Activated T-helper 1 cell treated with anti-CD3 and anti-CD28 coated beads, Interleukin-12 subunit alpha, Interleukin-12 subunit beta, Interleukin-2, Interleukin-4 antibody, amounts not matched to agents 30 ng/mL and 10 ng/mL and 1 ng/mL, durations not matched to agents 14 hours and 24 hours and 36 hours (primary cell): ENCODE measurements at regions not wholly inside any gene's neighbourhood (a gene's known extent, or its start where the extent isn't known, plus 50 kb on each side); places are given as distances from the start of the nearest gene placed in this dataset.
"Not testable (repeated sequence)": the region's sequence is repeated elsewhere in the genome, so short reads cannot be mapped to it uniquely, and the experiment has no call there.

ENCODE experiments used
- DNase-seq: peaks from one replicate; pipeline ENCODE4 v3.0.0; 2021; ENCODE audit warnings: low spot score
- H3K27ac Mint-ChIP-seq: one replicate; pipeline ENCODE4 v1.8.0; 2021; ENCODE audit warnings: mild to moderate bottlenecking, mixed read lengths
- H3K27me3 Mint-ChIP-seq: one replicate; pipeline ENCODE4 v1.8.0; 2022; ENCODE audit warnings: mild to moderate bottlenecking, moderate library complexity, mixed read lengths; ENCODE audit not compliant: insufficient read depth
- H3K36me3 Mint-ChIP-seq: one replicate; pipeline ENCODE4 v1.8.0; 2021; ENCODE audit warnings: low read depth, mixed read lengths
- H3K4me1 Mint-ChIP-seq: one replicate; pipeline ENCODE4 v1.8.0; 2021; ENCODE audit warnings: low read depth, mixed read lengths
- H3K4me3 Mint-ChIP-seq: one replicate; pipeline ENCODE4 v1.8.0; 2021; ENCODE audit warnings: mild to moderate bottlenecking, moderate library complexity, mixed read lengths
- H3K9me3 Mint-ChIP-seq: one replicate; pipeline ENCODE4 v1.8.0; 2021; ENCODE audit warnings: mixed read lengths
- intact Hi-C: fragments of 100-400 bp; cut with micrococcal nuclease; formaldehyde crosslinking; loops from one replicate; pipeline ENCODE4 v1.15.1; 2024

DNA sequence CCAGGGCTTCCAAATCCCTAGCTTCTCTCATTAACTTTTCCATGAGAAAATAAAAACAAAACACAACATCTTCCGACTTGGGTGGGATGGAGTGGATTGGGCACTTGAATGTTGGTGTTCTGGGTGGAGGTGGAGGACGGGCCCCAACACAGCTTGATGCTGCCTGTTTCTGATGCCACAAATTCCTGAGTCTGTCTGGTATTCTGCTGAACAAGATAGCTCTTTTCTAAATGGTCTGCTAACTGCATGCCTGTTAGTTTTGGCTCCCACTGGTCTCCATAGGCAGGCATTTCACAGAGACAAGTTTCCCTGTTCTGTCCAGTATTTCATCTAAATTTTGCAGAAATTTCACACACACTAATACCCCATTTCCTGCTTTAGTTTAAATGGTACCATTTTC is 160.9 kb upstream of the FZD8 start:
- H3K4me1 Mint-ChIP-seq: no peaks in the 10 kb centered on the region
- H3K9me3 Mint-ChIP-seq: no peaks in the 10 kb centered on the region
- no peak overlapping the region for H3K27ac Mint-ChIP-seq
- DNase-seq: no peak
- no peaks in the 10 kb centered on the region for H3K27me3 Mint-ChIP-seq
- no peak overlapping the region for H3K4me3 Mint-ChIP-seq
- intact Hi-C loops: no loop called here
- no peaks in the 10 kb centered on the region for H3K36me3 Mint-ChIP-seq

DNA sequence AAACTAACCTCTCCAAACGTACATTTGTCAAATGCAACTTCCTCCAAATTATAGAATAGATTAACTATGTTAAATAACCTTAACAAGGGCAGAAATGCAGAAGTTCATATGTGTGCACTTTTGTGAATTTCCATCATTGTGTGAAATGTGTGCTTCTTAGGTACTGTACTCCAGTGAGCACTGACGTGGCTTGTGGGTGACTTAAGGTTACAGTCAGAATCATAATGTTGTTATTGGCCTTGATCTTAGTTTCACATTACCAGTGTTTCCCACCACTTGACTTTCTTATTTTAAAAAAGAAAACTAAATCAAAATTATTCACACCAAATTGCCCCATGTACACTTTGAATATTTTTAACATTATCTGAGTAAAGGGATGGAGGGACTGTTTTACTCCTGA is 155.1 kb upstream of the FZD8 start:
- Mint-ChIP-seq H3K27me3 (no peaks in the 10 kb centered on the region), H3K27ac (no peak overlapping the region), H3K4me3 (no peak overlapping the region), H3K9me3 (no peaks in the 10 kb centered on the region), H3K36me3 (no peaks in the 10 kb centered on the region), H3K4me1 (no peaks in the 10 kb centered on the region)
- no peak for DNase-seq
- intact Hi-C loops: no loop called here

DNA sequence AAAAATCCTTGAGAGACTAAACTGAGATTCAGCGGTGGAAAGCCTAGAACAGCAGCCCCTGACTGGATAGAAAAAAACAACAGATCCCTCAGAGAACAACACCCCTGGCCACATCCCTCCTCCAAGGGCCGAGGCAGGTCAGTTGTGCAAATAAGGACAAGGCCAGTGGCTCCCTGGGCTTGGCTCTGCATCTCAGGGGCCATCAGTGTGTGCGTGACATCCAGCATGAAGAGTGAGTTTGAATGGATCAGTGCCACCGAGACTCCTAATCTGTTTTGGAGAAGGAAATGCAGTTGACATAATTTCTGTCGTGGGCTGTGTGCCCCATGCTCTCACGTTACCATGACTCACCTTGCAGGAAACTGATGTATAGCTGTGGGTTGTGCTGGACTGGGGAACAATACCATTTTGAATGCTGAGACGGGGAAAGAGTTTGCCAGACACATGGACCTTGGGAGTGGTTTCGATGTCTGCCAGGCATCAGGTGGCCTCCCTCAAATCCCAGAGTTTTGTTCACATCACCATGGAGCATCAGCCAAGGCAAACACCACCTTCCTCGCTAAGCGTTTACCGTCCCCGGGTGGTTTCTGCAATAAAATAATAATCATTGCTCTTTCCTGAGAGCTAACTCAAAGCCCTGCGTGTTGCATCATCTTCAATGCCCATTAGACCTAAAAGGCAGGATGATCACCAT is 153.2 kb upstream of the FZD8 start:
- intact Hi-C loops: no loop called here
- no peaks in the 10 kb centered on the region for H3K9me3 Mint-ChIP-seq
- H3K4me3 Mint-ChIP-seq: no peak overlapping the region
- H3K27me3 Mint-ChIP-seq: no peaks in the 10 kb centered on the region
- no peak overlapping the region for H3K27ac Mint-ChIP-seq
- no peaks in the 10 kb centered on the region for H3K4me1 Mint-ChIP-seq
- DNase-seq: no peak
- no peaks in the 10 kb centered on the region for H3K36me3 Mint-ChIP-seq

DNA sequence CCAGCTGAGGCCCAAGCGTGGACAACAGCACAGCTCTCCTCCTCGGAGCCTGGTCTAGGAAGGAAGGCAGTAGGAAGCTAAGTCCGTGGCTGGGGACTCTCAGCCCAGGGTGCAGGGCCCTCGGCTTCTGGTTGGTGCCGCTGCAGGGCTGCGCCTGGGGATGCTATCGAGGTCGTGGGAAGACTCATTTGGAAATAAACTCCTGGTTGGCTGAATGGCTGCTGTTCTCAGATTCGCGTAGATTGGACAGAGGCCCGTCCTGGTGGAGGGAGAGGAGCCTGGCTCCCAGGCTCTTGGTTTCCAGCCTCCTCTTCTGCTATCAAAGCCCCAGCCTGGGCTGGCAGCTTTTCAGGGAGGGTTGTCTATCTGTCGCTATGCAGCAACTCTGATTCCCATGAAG is 152.6 kb upstream of the FZD8 start:
- intact Hi-C loops: no loop called here
- Mint-ChIP-seq H3K4me1 (no peaks in the 10 kb centered on the region), H3K27ac (no peak overlapping the region), H3K9me3 (no peaks in the 10 kb centered on the region), H3K36me3 (no peaks in the 10 kb centered on the region), H3K27me3 (no peaks in the 10 kb centered on the region), H3K4me3 (no peak overlapping the region)
- no peak for DNase-seq

DNA sequence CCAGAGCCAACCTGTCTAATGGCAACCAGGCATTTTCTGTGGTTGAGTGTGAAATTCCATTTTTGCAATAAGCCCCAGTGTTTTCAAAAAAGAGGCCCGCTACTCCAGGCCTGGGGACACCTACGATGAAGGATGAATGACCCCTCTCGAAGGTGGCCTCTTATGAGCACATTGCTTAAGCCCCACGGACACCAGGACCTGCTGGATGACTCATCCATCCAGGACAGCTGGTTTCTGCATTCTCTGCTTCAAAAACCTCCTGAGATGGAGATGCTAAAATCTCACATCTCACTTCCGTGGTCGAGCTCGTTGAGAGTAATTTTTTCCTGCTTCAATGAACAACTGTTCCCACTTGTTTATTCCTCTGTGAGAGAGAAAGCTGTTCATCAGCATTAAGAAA is 150.2 kb upstream of the FZD8 start:
- no peak overlapping the region for H3K4me3 Mint-ChIP-seq
- H3K27me3 Mint-ChIP-seq: no peaks in the 10 kb centered on the region
- H3K4me1 Mint-ChIP-seq: no peaks in the 10 kb centered on the region
- H3K27ac Mint-ChIP-seq: no peak overlapping the region
- peaks cover 5% of the 10 kb centered on the region for H3K9me3 Mint-ChIP-seq
- intact Hi-C loops: no loop called here
- no peak for DNase-seq
- no peaks in the 10 kb centered on the region for H3K36me3 Mint-ChIP-seq

DNA sequence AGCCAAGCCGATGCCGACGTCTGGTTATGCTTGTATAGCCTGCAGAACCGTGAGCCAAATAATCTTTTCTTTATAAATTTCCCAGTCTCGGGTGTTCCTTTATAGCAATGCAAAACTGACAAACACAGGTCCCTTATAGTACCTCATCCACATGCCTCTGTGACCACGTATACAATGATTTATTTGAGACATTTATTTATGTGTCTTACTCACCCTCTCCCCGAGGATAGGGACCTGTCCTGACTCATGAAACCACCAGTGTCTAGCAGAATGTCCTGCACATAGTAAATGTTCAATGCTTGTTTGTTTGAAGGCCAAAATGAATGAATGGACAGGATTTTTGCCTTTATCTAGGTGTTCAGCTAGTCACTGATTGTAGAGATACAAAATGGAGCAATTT is 147.9 kb upstream of the FZD8 start:
- intact Hi-C loops: no loop called here
- Mint-ChIP-seq H3K36me3 (no peaks in the 10 kb centered on the region), H3K27ac (no peak overlapping the region), H3K4me1 (no peaks in the 10 kb centered on the region), H3K9me3 (peaks cover 10% of the 10 kb centered on the region), H3K27me3 (no peaks in the 10 kb centered on the region), H3K4me3 (no peak overlapping the region)
- DNase-seq: no peak

DNA sequence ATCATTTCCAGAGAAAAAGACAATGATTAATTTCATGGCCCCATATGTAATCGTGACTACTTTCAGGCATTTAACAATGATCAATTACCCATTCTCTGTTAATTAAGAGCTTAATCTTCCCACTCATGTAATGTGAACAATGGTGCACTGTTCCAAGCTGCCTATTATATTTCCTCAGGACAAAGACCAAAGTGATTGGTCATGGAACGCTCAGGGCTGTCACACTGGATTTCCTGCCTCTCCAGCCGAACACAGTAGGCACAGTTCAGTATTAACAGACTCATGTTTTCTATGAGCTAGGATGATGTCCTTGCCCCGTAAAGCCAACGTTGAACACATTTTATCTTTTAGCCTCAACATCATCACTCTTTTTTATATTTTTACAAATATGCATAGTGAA is 142.7 kb upstream of the FZD8 start:
- intact Hi-C loops: loop anchor here (5.0 kb wide), 1 partner anchor 147 kb away; no protein-coding TSS in a partner anchor
- no peaks in the 10 kb centered on the region for H3K27me3 Mint-ChIP-seq
- peaks cover 10% of the 10 kb centered on the region for H3K9me3 Mint-ChIP-seq
- no peak for DNase-seq
- H3K4me1 Mint-ChIP-seq: no peaks in the 10 kb centered on the region
- no peaks in the 10 kb centered on the region for H3K36me3 Mint-ChIP-seq
- H3K27ac Mint-ChIP-seq: no peak overlapping the region
- H3K4me3 Mint-ChIP-seq: no peak overlapping the region

DNA sequence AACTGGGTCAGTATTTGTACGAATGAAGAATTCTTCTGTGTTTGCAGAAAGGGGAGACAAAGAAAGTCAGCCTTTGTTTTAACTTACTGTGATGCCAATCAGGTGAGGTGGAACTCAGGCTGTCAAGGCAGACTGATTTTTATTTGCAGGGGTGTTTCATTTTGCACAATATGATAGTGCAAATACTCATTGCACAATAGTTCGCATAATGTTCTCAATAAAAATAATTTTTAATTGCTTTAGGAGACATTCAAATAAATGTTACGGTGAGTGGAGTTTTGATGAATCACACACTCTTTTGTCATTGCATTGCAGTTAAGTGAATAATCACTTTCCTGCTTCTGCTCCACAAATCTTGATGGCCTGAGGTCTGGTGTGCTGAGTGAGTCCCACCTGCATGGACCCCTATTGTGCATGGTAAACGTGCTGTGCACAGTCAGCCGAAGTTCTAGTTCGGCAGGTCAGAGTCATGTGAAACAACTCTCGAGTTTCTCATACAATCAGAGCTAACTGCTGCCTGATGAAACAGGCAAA is 141.3 kb upstream of the FZD8 start:
- peaks cover 2% of the 10 kb centered on the region for H3K27me3 Mint-ChIP-seq
- DNase-seq: no peak

DNA sequence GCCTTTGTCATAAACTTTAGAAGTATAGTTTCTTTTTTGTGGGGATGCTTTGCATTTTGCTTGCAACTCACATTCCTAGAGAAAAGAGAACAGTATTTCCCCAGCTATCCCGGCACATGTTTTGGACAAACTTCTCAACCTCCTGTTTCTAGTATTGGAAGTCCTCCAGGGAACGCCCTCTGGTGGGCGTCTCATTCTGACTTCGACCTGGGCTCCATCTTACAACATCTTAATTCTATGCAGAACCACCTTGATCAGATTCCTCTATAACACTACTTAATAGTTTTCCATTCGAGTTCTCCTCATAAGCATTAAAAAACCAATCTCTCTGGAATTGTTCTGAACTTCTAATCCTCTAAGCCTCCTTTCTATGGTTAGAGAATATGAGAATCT is 139.5 kb upstream of the FZD8 start:
- no peak for DNase-seq
- H3K36me3 Mint-ChIP-seq: no peaks in the 10 kb centered on the region
- H3K4me3 Mint-ChIP-seq: no peak overlapping the region
- peaks cover 2% of the 10 kb centered on the region for H3K27me3 Mint-ChIP-seq
- peaks cover 2% of the 10 kb centered on the region for H3K9me3 Mint-ChIP-seq
- no peak overlapping the region for H3K27ac Mint-ChIP-seq
- no peaks in the 10 kb centered on the region for H3K4me1 Mint-ChIP-seq
- intact Hi-C loops: loop anchor here (5.0 kb wide), 1 partner anchor 144 kb away; no protein-coding TSS in a partner anchor

More for the DNA sequence above, 141.3 kb upstream of the FZD8 start:
- peaks cover 8% of the 10 kb centered on the region for H3K9me3 Mint-ChIP-seq
- intact Hi-C loops: loop anchor here (5.0 kb wide), 1 partner anchor 146 kb away; no protein-coding TSS in a partner anchor
- H3K4me3 Mint-ChIP-seq: no peak overlapping the region
- no peaks in the 10 kb centered on the region for H3K4me1 Mint-ChIP-seq
- H3K27ac Mint-ChIP-seq: no peak overlapping the region
- H3K36me3 Mint-ChIP-seq: no peaks in the 10 kb centered on the region

DNA sequence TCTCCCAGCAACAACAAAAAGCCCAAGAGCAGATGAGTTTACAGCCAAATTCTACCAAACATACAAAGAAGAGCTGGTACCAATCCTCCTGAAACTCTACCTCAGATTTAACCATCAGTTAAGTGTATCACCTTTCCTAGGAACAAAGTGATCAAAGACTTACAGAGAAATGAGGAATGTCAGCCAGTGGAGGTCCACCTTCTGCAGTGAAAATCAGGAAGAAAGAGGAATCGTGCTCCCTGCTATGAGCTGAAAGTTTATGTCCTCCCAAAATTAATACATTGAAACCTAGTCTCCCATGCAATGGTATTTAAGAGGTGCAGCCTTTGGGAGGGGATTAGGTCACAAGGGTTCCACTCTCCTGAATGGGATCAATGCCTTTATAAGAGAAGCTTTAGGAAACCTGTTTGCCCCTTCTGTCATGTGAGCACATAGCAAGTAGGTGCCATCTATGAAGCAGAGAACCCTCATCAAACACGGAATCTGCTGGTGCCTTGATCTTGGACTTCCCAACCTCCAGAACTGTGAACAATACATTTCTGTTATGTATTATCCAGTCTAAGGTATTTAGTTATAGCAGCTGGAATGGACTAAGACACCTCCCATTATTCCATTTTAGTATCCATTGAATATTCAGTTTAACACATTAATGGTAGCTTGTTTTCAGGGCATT is 139.0 kb upstream of the FZD8 start:
- intact Hi-C loops: loop anchor here (5.0 kb wide), 1 partner anchor 144 kb away; no protein-coding TSS in a partner anchor
- Mint-ChIP-seq H3K9me3 (no peaks in the 10 kb centered on the region), H3K27ac (no peak overlapping the region), H3K27me3 (peaks cover 2% of the 10 kb centered on the region), H3K4me3 (no peak overlapping the region), H3K36me3 (no peaks in the 10 kb centered on the region), H3K4me1 (no peaks in the 10 kb centered on the region)
- DNase-seq: no peak

DNA sequence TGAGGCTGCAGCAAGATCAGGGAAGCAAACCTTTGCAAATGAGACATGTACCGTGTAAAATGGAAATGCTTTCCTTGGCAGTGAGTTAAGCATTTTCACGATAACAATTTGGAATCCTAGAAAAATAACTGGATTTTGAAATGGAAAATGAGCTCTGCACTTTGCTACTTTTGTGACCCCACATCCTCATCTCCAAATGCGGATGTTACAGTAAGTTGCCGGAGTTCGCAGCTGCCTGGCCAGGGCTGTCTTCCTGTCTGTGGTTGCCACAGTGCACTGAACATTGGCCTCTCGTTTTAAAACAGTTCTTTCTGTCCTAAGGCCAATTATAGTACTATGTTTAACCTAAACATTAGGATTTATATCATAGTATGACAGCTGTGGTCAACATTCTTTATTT is 136.2 kb upstream of the FZD8 start:
- H3K4me3 Mint-ChIP-seq: no peak overlapping the region
- intact Hi-C loops: no loop called here
- no peak overlapping the region for H3K27ac Mint-ChIP-seq
- no peaks in the 10 kb centered on the region for H3K36me3 Mint-ChIP-seq
- H3K27me3 Mint-ChIP-seq: peaks cover 2% of the 10 kb centered on the region
- no peak for DNase-seq
- H3K4me1 Mint-ChIP-seq: no peaks in the 10 kb centered on the region
- H3K9me3 Mint-ChIP-seq: no peaks in the 10 kb centered on the region

DNA sequence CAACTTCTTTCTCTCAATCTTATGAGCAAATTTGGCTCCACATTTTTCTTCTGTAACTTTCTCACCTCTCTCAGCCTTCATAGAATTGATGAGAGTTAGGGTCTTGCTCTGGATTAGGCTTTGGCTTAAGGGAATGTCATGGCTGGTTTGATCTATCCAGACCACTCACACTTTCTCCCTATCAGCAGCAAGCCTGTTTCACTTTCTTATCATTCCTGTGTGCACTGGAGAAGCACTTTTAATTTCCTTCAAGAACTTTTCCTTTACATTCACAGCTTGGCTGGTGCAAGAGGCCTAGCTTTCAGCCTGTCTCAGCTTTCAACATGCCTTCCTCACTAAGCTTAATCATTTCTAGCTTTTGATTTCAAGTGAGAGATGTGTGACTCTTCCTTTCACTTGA is 134.5 kb upstream of the FZD8 start:
- H3K27ac Mint-ChIP-seq, H3K4me3 Mint-ChIP-seq, H3K9me3 Mint-ChIP-seq, H3K4me1 Mint-ChIP-seq, H3K36me3 Mint-ChIP-seq, DNase-seq, H3K27me3 Mint-ChIP-seq, intact Hi-C loops: not testable (repeated sequence)

DNA sequence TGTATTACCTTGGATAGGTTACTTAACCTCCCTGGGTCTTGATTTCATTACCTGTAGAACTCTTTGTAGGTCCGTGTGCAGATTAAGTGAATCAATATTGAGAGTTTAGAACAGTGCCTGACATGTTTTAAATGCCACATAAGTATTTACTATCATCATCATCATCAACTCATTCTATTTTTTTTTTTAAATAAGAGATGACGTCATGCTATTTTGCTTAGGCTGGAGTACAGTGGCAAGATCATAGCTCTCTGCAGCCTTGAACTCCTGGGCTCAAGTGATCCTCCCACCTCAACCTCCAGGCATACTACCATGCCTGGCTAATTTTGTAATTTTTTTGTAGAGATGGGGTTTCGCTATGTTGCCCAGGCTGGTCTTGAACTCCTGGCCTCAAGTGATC is 132.0 kb upstream of the FZD8 start:
- H3K36me3 Mint-ChIP-seq: no peaks in the 10 kb centered on the region
- no peak for DNase-seq
- peaks cover 5% of the 10 kb centered on the region for H3K27me3 Mint-ChIP-seq
- H3K9me3 Mint-ChIP-seq: no peaks in the 10 kb centered on the region
- intact Hi-C loops: no loop called here
- H3K4me1 Mint-ChIP-seq: no peaks in the 10 kb centered on the region
- H3K4me3 Mint-ChIP-seq: no peak overlapping the region
- no peak overlapping the region for H3K27ac Mint-ChIP-seq
